Mesenchymal stem cell (in vitro differentiated cells and primary cell): ENCODE measurements at regions not wholly inside any gene's neighbourhood (a gene's known extent, or its start where the extent isn't known, plus 50 kb on each side); places are given as distances from the start of the nearest gene placed in this dataset.

Experiments used
- DNase-seq: peaks from one replicate; pipeline ENCODE4 v3.0.0-alpha.2; 2013
- H2AFZ ChIP-seq: one replicate; pipeline ENCODE4 v1.6.1; 2013; ENCODE audit warnings: low read depth, mild to moderate bottlenecking, control low read depth, inconsistent platforms, low read length, moderate library complexity
- H2AK5ac ChIP-seq: 2 replicates; pipeline ENCODE4 v1.6.1; 2013; ENCODE audit warnings: low read length, moderate library complexity, mild to moderate bottlenecking, inconsistent platforms; ENCODE audit not compliant: severe bottlenecking
- H2BK120ac ChIP-seq: one replicate; pipeline ENCODE4 v1.6.1; 2013; ENCODE audit warnings: low read depth, mild to moderate bottlenecking, inconsistent platforms, low read length, moderate library complexity
- H2BK12ac ChIP-seq, 2 experiments: one replicate each; pipeline ENCODE4 v1.6.1; 2013; ENCODE audit warnings: inconsistent platforms in 2 of 2, low read length in 2 of 2, mild to moderate bottlenecking in 2 of 2, moderate library complexity in 2 of 2, control low read depth in 1 of 2
- H2BK15ac ChIP-seq: one replicate; pipeline ENCODE4 v1.6.1; 2013; ENCODE audit warnings: mild to moderate bottlenecking, low read depth, inconsistent platforms; ENCODE audit not compliant: poor library complexity, severe bottlenecking
- H2BK5ac ChIP-seq: 2 replicates; pipeline ENCODE4 v1.6.1; 2013; ENCODE audit warnings: low read depth, mild to moderate bottlenecking, low read length, control low read depth, inconsistent platforms; ENCODE audit not compliant: poor library complexity, severe bottlenecking
- H3K14ac ChIP-seq, 2 experiments: one replicate each; pipeline ENCODE4 v1.6.1; 2013; ENCODE audit warnings: inconsistent platforms in 2 of 2, low read length in 2 of 2, control low read depth in 1 of 2, mild to moderate bottlenecking in 1 of 2, moderate library complexity in 1 of 2
- H3K18ac ChIP-seq, 2 experiments: one replicate each; pipeline ENCODE4 v1.6.1; 2013; ENCODE audit warnings: inconsistent platforms in 2 of 2, low read length in 2 of 2, control low read depth in 1 of 2, low read depth in 1 of 2, mild to moderate bottlenecking in 1 of 2
- H3K23ac ChIP-seq, 2 experiments: one replicate each; pipeline ENCODE4 v1.6.1; 2013; ENCODE audit warnings: inconsistent platforms in 2 of 2, low read length in 2 of 2, mild to moderate bottlenecking in 2 of 2, moderate library complexity in 2 of 2, control low read depth in 1 of 2
- H3K27ac ChIP-seq: 2 replicates; pipeline ENCODE4 v1.5.1; 2013; ENCODE audit warnings: mild to moderate bottlenecking, moderate library complexity, low read length, control low read depth, inconsistent platforms; ENCODE audit not compliant: poor library complexity, severe bottlenecking
- H3K27me3 ChIP-seq, 2 experiments: 2 replicates each; pipeline versions ENCODE4 v1.6.1 to v1.7.0; 2013; ENCODE audit warnings: low read length in 2 of 2, mild to moderate bottlenecking in 2 of 2, moderate library complexity in 2 of 2, control low read depth in 1 of 2, inconsistent platforms in 1 of 2; ENCODE audit not compliant: control insufficient read depth in 1 of 2, insufficient read depth in 1 of 2
- H3K36me3 ChIP-seq, 2 experiments: 2 replicates each; pipeline versions ENCODE4 v1.6.1 to v1.7.0; 2013; ENCODE audit warnings: low read length in 2 of 2, control low read depth in 1 of 2, inconsistent platforms in 1 of 2, low read depth in 1 of 2, mild to moderate bottlenecking in 1 of 2; ENCODE audit not compliant: insufficient read depth in 2 of 2, control insufficient read depth in 1 of 2
- H3K4ac ChIP-seq, 2 experiments: one replicate each; pipeline ENCODE4 v1.6.1; 2013; ENCODE audit warnings: inconsistent platforms in 2 of 2, low read length in 2 of 2, mild to moderate bottlenecking in 2 of 2, moderate library complexity in 2 of 2, control low read depth in 1 of 2, low read depth in 1 of 2
- H3K4me1 ChIP-seq: 2 replicates; pipeline ENCODE4 v1.6.1; 2013; ENCODE audit warnings: low read depth, low read length, control low read depth; ENCODE audit not compliant: control insufficient read depth, insufficient read depth
- H3K4me2 ChIP-seq: 2 replicates; pipeline ENCODE4 v1.6.1; 2013; ENCODE audit warnings: low read length, mild to moderate bottlenecking, inconsistent platforms; ENCODE audit not compliant: poor library complexity, severe bottlenecking
- H3K4me3 ChIP-seq, 2 experiments: 2 replicates each; pipeline versions ENCODE4 v1.5.1 to v1.7.0; 2013; ENCODE audit warnings: low read length in 2 of 2, mild to moderate bottlenecking in 2 of 2, control low read depth in 1 of 2, low read depth in 1 of 2; ENCODE audit not compliant: insufficient read depth in 1 of 2
- H3K79me1 ChIP-seq: replicated peaks from 2 replicates; pipeline ENCODE4 v1.6.1; 2013; ENCODE audit warnings: mild to moderate bottlenecking, control low read depth, low read length, inconsistent platforms; ENCODE audit not compliant: poor library complexity, severe bottlenecking
- H3K9ac ChIP-seq: 2 replicates; pipeline ENCODE4 v1.7.0; 2013; ENCODE audit warnings: mild to moderate bottlenecking, low read length, moderate library complexity
- H3K9me3 ChIP-seq: 2 replicates; pipeline ENCODE4 v1.7.0; 2013; ENCODE audit warnings: mild to moderate bottlenecking, low read length; ENCODE audit not compliant: control insufficient read depth
- H4K8ac ChIP-seq: one replicate; pipeline ENCODE4 v1.6.1; 2013; ENCODE audit warnings: inconsistent platforms, mild to moderate bottlenecking, low read length, moderate library complexity
- H4K91ac ChIP-seq: one replicate; pipeline ENCODE4 v1.6.1; 2013; ENCODE audit warnings: mild to moderate bottlenecking, low read length, inconsistent platforms
- WGBS: methylation state at CpG from one replicate; pipeline ENCODE4 v1.1.7; 2013; ENCODE audit warnings: mixed read lengths; 5-methylcytosine and 5-hydroxymethylcytosine counted together

- no peak overlapping the region for H2BK15ac ChIP-seq
- H3K4ac ChIP-seq: no peak overlapping the region
- no peak overlapping the region for H4K91ac ChIP-seq
- H3K27ac ChIP-seq: no peak overlapping the region
- H4K8ac ChIP-seq: no peak overlapping the region
- H3K4me2 ChIP-seq: no peak overlapping the region
- H2AFZ ChIP-seq: no peak overlapping the region
- no peak for DNase-seq
- no peak overlapping the region for H3K23ac ChIP-seq
- no peaks in the 10 kb centered on the region for H3K36me3 ChIP-seq
- WGBS: 85% methylated on average over 3 of the region's 3 CpGs
- H3K9me3 ChIP-seq: no peaks in the 10 kb centered on the region
- H3K9ac ChIP-seq: no peak overlapping the region
- H3K14ac ChIP-seq: no peak overlapping the region
- H3K79me1 ChIP-seq: no peaks in the 10 kb centered on the region
- H3K4me1 ChIP-seq: no peaks in the 10 kb centered on the region
- H2BK120ac ChIP-seq: no peak overlapping the region
- H3K18ac ChIP-seq: no peak overlapping the region
- no peak overlapping the region for H2AK5ac ChIP-seq
- H3K27me3 ChIP-seq: no peaks in the 10 kb centered on the region
- no peak overlapping the region for H3K4me3 ChIP-seq
- H2BK12ac ChIP-seq: no peak overlapping the region
- no peak overlapping the region for H2BK5ac ChIP-seq
These were observed 93.0 kb upstream of the FIGN start for GRCh38 chr2:163828771-163829170.

GRCh38 chr2:163822033-163822432, 86.2 kb upstream of the FIGN start:
- no peak overlapping the region for H2BK15ac ChIP-seq
- H3K4me2 ChIP-seq: no peak overlapping the region
- no peak overlapping the region for H2BK5ac ChIP-seq
- no peak overlapping the region for H3K4ac ChIP-seq
- no peak overlapping the region for H3K9ac ChIP-seq
- H2BK12ac ChIP-seq: no peak overlapping the region
- no peak overlapping the region for H3K27ac ChIP-seq
- no peak overlapping the region for H3K23ac ChIP-seq
- no peak overlapping the region for H2AFZ ChIP-seq
- H3K36me3 ChIP-seq: no peaks in the 10 kb centered on the region
- no peak overlapping the region for H4K91ac ChIP-seq
- H3K9me3 ChIP-seq: peaks cover 4% of the 10 kb centered on the region
- H3K4me1 ChIP-seq: no peaks in the 10 kb centered on the region
- no peaks in the 10 kb centered on the region for H3K27me3 ChIP-seq
- no peak overlapping the region for H3K18ac ChIP-seq
- H4K8ac ChIP-seq: no peak overlapping the region
- no peak overlapping the region for H2AK5ac ChIP-seq
- H3K79me1 ChIP-seq: no peaks in the 10 kb centered on the region
- no peak overlapping the region for H3K14ac ChIP-seq
- H3K4me3 ChIP-seq: no peak overlapping the region
- H2BK120ac ChIP-seq: no peak overlapping the region
- no peak for DNase-seq

- H3K4me1 ChIP-seq: no peaks in the 10 kb centered on the region
- no CpG with 5 or more reads among the region's 1 CpG for WGBS
- no peak overlapping the region for H3K4me2 ChIP-seq
These were observed 77.2 kb upstream of the FIGN start for GRCh38 chr2:163812926-163813520.

DNA sequence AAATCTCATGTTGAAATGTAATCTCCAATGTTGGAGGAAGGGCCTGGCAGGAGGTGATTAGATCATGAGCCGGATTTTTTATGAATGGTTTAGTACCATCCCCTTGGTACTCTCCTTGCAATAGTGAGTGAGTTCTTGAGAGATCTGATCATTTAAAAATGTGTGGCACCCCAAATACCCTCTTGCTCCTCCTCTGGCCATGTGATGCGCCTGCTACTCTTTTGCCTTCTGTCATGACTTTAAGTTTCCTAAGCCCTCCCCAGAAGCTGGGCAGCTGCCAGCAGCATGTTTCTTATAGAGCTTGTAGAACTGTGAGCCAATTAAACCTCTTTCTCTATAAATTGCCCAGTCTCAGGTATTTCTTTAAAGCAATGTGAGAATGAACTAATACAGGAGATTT, 72.6 kb upstream of the FIGN start:
- WGBS: 82% methylated on average over 1 of the region's 2 CpGs
- no peak overlapping the region for H3K27ac ChIP-seq
- no peaks in the 10 kb centered on the region for H3K4me1 ChIP-seq
- no peak overlapping the region for H3K4ac ChIP-seq
- H3K9ac ChIP-seq: no peak overlapping the region
- H3K27me3 ChIP-seq: no peaks in the 10 kb centered on the region
- H4K91ac ChIP-seq: no peak overlapping the region
- H3K79me1 ChIP-seq: no peaks in the 10 kb centered on the region
- no peak overlapping the region for H3K18ac ChIP-seq
- H3K9me3 ChIP-seq: no peaks in the 10 kb centered on the region
- no peak overlapping the region for H3K14ac ChIP-seq
- no peak overlapping the region for H3K4me2 ChIP-seq
- H2BK12ac ChIP-seq: no peak overlapping the region
- H3K23ac ChIP-seq: no peak overlapping the region
- no peak overlapping the region for H4K8ac ChIP-seq
- no peak overlapping the region for H2AFZ ChIP-seq
- no peak for DNase-seq
- no peak overlapping the region for H2BK5ac ChIP-seq
- no peaks in the 10 kb centered on the region for H3K36me3 ChIP-seq
- no peak overlapping the region for H2AK5ac ChIP-seq
- no peak overlapping the region for H3K4me3 ChIP-seq
- no peak overlapping the region for H2BK120ac ChIP-seq
- no peak overlapping the region for H2BK15ac ChIP-seq

More at GRCh38 chr2:163812926-163813520, 77.2 kb upstream of the FIGN start:
- Histone ChIP-seq H2AK5ac (no peak overlapping the region), H3K14ac (no peak overlapping the region), H3K18ac (no peak overlapping the region), H3K23ac (no peak overlapping the region), H3K9me3 (peaks cover 10% of the 10 kb centered on the region), H4K91ac (no peak overlapping the region), H2AFZ (no peak overlapping the region), H3K27me3 (no peaks in the 10 kb centered on the region), H2BK5ac (no peak overlapping the region), H4K8ac (no peak overlapping the region), H3K4me3 (no peak overlapping the region), H3K4ac (no peak overlapping the region), H2BK120ac (no peak overlapping the region), H3K9ac (no peak overlapping the region), H2BK15ac (no peak overlapping the region), H2BK12ac (no peak overlapping the region), H3K79me1 (no peaks in the 10 kb centered on the region), H3K36me3 (no peaks in the 10 kb centered on the region), H3K27ac (no peak overlapping the region)
- no peak for DNase-seq
